ENCODE measurements at regions not wholly inside any gene's neighbourhood (a gene's known extent, or its start where the extent isn't known, plus 50 kb on each side); places are given as distances from the start of the nearest gene placed in this dataset.

GRCh38 chr3:72412340-72412956 is 435.8 kb downstream of the SHQ1 start:
- Histone ChIP-seq H3K27me3 (ENCODE audit: control insufficient read depth, insufficient read depth, low read length) (no peaks in the 10 kb centered on the region), H3K4me3 (ENCODE audit: low read depth, low read length) (no peak overlapping the region), H3K36me3 (ENCODE audit: control insufficient read depth, insufficient read depth, low read length) (no peaks in the 10 kb centered on the region)
- no peak for TF ChIP-seq CTCF (IDR thresholded peaks at IDR 0.05; ENCODE audit: insufficient read depth, low read length, poor library complexity, severe bottlenecking)
- no peak for DNase-seq (ENCODE audit: low read depth)

GRCh38 chr3:72411843-72412242 is 436.4 kb downstream of the SHQ1 start:
- no peak for DNase-seq (ENCODE audit: low read depth)
- no peaks in the 10 kb centered on the region for H3K36me3 ChIP-seq (ENCODE audit: control insufficient read depth, insufficient read depth, low read length)
- TF ChIP-seq CTCF (IDR thresholded peaks at IDR 0.05; ENCODE audit: insufficient read depth, low read length, poor library complexity, severe bottlenecking), result no peak
- no peaks in the 10 kb centered on the region for H3K27me3 ChIP-seq (ENCODE audit: control insufficient read depth, insufficient read depth, low read length)
- no peak overlapping the region for H3K4me3 ChIP-seq (ENCODE audit: low read depth, low read length)

- Histone ChIP-seq H3K4me3 (ENCODE audit: low read depth, low read length) (no peak overlapping the region), H3K27me3 (ENCODE audit: control insufficient read depth, insufficient read depth, low read length) (no peaks in the 10 kb centered on the region), H3K36me3 (ENCODE audit: control insufficient read depth, insufficient read depth, low read length) (no peaks in the 10 kb centered on the region)
- no peak for DNase-seq (ENCODE audit: low read depth)
- no peak for TF ChIP-seq CTCF (IDR thresholded peaks at IDR 0.05; ENCODE audit: insufficient read depth, low read length, poor library complexity, severe bottlenecking)
Observed at GRCh38 chr3:72411126-72411525, 437.1 kb downstream of the SHQ1 start.

DNA sequence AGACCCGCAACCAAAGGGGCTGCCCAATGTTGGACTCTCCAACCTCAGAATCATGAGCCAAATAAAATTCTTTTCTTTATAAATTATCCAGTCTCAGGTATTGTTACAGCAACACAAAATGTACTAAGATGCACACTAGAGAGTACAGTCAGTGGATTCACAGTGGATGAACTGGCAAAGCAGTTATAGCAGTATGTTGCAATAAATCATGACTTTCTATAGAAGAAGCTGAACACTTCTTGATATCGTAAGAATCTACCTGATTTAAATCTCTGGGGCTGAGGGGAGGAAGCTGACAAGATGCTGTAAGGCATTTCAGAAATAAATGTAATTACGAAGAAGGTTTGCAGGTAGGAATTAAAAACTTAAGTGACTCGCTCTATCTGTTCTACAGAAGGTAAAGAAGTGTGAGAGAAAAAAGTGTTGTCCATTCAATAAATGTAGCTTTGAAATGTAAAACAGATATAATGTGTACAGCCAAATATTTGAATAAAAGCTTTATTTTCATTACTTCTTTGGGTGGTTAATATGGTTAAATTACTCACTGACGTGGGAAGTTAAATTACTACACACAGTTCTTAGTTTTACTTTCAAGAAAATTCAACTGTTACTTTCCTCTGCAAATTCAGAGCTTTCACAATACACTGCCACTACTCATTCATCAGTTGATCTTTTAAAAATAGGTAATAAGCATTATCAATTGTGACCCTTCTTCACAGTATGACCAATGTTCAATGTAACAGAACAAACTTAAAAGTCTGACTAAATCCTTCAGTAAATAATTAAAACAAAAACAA is 439.1 kb downstream of the SHQ1 start:
- H3K27me3 ChIP-seq (ENCODE audit: control insufficient read depth, insufficient read depth, low read length), result no peaks in the 10 kb centered on the region
- TF ChIP-seq CTCF (IDR thresholded peaks at IDR 0.05; ENCODE audit: insufficient read depth, low read length, poor library complexity, severe bottlenecking), result no peak
- no peak overlapping the region for H3K4me3 ChIP-seq (ENCODE audit: low read depth, low read length)
- H3K36me3 ChIP-seq (ENCODE audit: control insufficient read depth, insufficient read depth, low read length), result no peaks in the 10 kb centered on the region
- no peak for DNase-seq (ENCODE audit: low read depth)

GRCh38 chr3:72407766-72408165 is 440.5 kb downstream of the SHQ1 start:
- Histone ChIP-seq H3K27me3 (ENCODE audit: control insufficient read depth, insufficient read depth, low read length) (no peaks in the 10 kb centered on the region), H3K36me3 (ENCODE audit: control insufficient read depth, insufficient read depth, low read length) (no peaks in the 10 kb centered on the region), H3K4me3 (ENCODE audit: low read depth, low read length) (no peak overlapping the region)
- TF ChIP-seq CTCF (IDR thresholded peaks at IDR 0.05; ENCODE audit: insufficient read depth, low read length, poor library complexity, severe bottlenecking), result no peak
- DNase-seq (ENCODE audit: low read depth), result no peak

Data from kidney epithelial cell (primary cell).